Muscle of back (tissue), 3 donors: ENCODE measurements at regions not wholly inside any gene's neighbourhood (a gene's known extent, or its start where the extent isn't known, plus 50 kb on each side); places are given as distances from the start of the nearest gene placed in this dataset.
"Not testable (repeated sequence)": the region's sequence is repeated elsewhere in the genome, so short reads cannot be mapped to it uniquely, and the experiment has no call there.

ENCODE experiments used
- DNase-seq, 3 donors: peaks; one replicate each; pipeline versions ENCODE4 v3.0.0 to v3.0.0-alpha.2; 2013

GRCh38 chr16:85237817-85238216 lies 125.5 kb upstream of the CIBAR2 start:
- DNase-seq, result no peak

- peak; percentile 80 to 90 (median 88) for DNase-seq
These were observed 126.0 kb upstream of the CIBAR2 start for GRCh38 chr16:85238233-85238647.

GRCh38 chr16:85239239-85239638 lies 127.0 kb upstream of the CIBAR2 start:
- DNase-seq, result no peak

DNA sequence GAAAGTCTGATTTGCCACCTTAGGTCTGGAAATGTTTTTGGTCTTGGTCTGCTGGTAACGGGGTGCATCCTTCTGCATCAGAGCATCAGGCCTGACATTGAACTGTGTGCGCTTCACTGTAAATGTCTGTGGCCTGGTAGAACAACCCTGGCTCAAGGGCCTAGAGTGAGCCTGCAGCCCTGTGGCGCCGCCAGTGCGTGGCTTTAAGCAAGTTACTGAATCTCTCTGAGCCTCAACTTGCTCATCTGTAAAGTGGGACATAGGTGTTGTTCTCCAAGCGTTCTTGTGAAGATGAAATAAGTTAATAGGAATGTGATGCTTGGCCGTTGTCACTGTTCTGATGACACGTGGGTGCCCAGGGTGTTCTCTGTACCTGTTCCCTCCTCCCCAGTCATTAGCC lies 127.6 kb upstream of the CIBAR2 start:
- no peak for DNase-seq

GRCh38 chr16:85240982-85241924 lies 129.0 kb upstream of the CIBAR2 start:
- DNase-seq, result no peak

GRCh38 chr16:85242140-85242539 lies 129.9 kb upstream of the CIBAR2 start:
- DNase-seq, result no peak

- DNase-seq, result no peak
These were observed 131.0 kb upstream of the CIBAR2 start for GRCh38 chr16:85243308-85243707.

GRCh38 chr16:85244452-85244851 lies 132.2 kb upstream of the CIBAR2 start:
- DNase-seq, result not testable (repeated sequence)

GRCh38 chr16:85245307-85246172 lies 133.3 kb upstream of the CIBAR2 start:
- DNase-seq, result peak; percentile 69 to 88 (median 78)

DNA sequence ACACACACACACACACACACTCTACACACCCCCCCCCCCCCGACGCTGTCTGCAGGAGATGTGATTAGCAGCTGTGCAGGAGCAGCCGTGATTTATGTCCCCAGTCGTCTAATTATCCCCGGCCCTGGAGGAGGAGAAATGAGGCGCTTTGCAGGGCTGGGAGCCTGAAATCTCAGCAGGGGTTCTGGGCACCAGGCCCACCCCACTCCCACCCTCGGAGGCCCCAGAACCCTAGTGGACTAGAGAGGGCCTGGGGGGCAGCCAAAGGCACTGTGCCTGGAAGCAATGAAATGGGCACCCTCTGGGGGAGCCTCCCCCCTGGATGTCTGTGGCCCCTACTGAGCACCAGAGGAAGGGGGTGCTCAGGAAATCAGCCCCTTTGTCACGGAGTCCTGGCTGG lies 134.2 kb upstream of the CIBAR2 start:
- no peak for DNase-seq

DNA sequence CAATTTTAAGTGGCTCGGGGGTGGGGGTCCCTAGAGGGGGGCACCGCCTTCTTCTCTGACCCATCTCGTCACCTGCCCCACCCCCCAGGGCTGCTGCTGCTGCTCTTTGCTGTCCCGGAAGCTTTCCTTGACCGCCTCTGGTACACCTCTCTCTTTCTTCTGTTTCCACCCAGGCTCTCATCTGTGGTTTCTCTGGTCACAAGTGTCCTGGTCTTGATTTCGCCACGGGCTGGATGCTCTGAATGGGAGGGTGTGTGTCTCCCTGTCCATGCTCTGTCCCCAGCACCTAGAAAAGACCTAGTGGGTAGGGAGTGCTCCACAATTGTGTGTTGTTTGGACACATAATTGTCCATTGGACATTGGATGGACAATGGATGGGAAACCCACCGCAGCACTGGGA lies 134.7 kb upstream of the CIBAR2 start:
- DNase-seq, result no peak

DNA sequence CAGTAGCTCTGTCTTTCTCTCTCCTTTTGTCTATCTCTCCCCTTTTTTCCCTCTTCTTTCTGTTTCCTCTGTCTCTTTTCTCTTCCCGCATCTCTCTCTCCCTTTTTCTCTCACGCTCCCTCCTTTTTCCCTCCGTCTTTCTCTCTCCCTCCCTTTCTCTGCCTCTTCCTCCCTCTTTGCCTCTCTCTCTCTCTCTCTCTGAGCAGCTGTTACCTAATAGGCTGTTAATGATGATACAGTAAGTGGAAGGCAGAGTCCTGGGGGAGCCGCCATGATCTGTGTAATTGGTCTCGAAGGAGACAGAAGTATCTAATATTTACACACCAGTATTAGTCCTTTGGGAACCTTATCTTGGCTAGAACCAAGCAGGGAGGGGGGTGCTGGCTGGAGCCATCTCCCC lies 136.1 kb upstream of the CIBAR2 start:
- no peak for DNase-seq

- no peak for DNase-seq
These were observed 136.6 kb upstream of the CIBAR2 start for GRCh38 chr16:85248857-85249256.

- DNase-seq, result no peak
These were observed 137.3 kb upstream of the CIBAR2 start for GRCh38 chr16:85249418-85250146.

DNA sequence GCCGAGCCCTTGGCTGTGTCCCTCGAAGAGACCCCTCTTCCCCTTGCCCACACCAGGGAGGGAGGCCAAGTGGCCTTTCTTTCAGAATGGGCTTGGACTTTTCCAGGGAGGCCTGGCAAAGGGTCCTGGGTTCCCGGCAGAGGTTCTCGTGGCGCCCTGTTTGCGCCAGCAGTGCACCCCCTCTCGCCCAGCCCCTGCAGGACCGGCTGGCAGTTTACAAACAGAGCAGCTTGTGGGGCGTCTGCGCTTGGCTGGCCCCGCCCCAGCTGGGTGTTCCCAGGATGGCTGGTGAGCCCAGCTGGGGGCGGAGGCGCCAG lies 137.8 kb upstream of the CIBAR2 start:
- DNase-seq, result no peak

DNA sequence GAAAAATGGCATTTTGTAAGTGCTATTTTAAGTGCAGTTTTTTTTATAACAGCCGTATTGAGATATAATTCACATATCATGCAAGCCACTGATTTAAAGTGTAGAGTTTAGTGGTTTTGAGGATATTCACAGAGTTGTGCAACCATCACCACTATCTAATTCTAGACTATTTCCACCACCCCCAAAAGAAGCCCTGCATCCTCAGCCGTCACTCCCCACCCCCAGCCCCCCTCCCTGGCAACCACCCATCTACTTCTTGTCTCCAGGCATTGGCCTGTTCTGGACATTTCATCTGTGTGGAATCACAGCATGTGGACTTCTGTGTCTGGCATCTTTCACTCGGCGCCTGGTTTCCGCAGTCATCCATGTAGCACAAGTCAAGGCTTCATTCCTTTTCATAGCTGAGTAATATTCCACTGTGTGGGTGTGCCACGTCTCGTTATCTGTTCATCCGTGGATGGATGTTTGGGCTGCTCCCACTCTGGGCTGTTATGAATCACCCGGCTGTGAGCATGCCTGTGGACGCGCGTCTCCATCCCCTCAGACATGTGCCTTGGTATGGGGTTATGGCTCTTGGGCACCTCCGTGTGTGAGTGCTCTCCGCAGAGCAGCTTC lies 138.4 kb upstream of the CIBAR2 start:
- DNase-seq, result no peak

- DNase-seq, result no peak
These were observed 139.0 kb upstream of the CIBAR2 start for GRCh38 chr16:85251225-85251760.

- no peak for DNase-seq
These were observed 139.7 kb upstream of the CIBAR2 start for GRCh38 chr16:85252014-85252413.

GRCh38 chr16:85252461-85252860 lies 140.2 kb upstream of the CIBAR2 start:
- DNase-seq, result no peak

GRCh38 chr16:85253084-85253941 lies 141.0 kb upstream of the CIBAR2 start:
- DNase-seq, result peak in 2 of 3 donors; percentile 56 to 72
